Ovary (tissue), 7 donors: ENCODE measurements at regions not wholly inside any gene's neighbourhood (a gene's known extent, or its start where the extent isn't known, plus 50 kb on each side); places are given as distances from the start of the nearest gene placed in this dataset.

ENCODE experiments used
- DNase-seq, 5 donors: peaks; one replicate each; pipeline ENCODE4 v3.0.0-alpha.2; 2019 to 2020
- H3K27ac ChIP-seq, 2 donors: fragments of 200-600 bp; one replicate each; pipeline versions ENCODE4 v1.5.1 to v1.8.0; 2019 to 2022
- H3K27me3 ChIP-seq: fragments of 200-600 bp; one replicate; pipeline ENCODE4 v1.8.0; 2022
- H3K36me3 ChIP-seq: fragments of 200-600 bp; sonication (generic); one replicate; pipeline ENCODE4 v1.5.1; 2019
- H3K4me1 ChIP-seq: one replicate; pipeline ENCODE4 v1.8.1; 2013; ENCODE audit warnings: mild to moderate bottlenecking, moderate library complexity; ENCODE audit not compliant: insufficient read depth
- H3K4me3 ChIP-seq: fragments of 200-600 bp; sonication (generic); one replicate; pipeline ENCODE4 v1.5.1; 2017
- H3K9me3 ChIP-seq, 2 donors: fragments of 200-600 bp in 1 of 2; sonication (generic) in 1 of 2; one replicate each; pipeline versions ENCODE4 v1.5.1 to v1.8.1; 2013 to 2019; ENCODE audit warnings: mild to moderate bottlenecking in 1 of 2, moderate library complexity in 1 of 2
- EP300 ChIP-seq: sonication (generic); formaldehyde crosslinking; IDR thresholded peaks from one replicate; pipeline ENCODE4 v1.6.1; 2017; ENCODE audit warnings: antibody characterized with exemption
- POLR2A ChIP-seq: fragments of 450-650 bp; IDR thresholded peaks from one replicate; pipeline ENCODE4 v1.6.1; 2017; ENCODE audit warnings: antibody characterized with exemption, mild to moderate bottlenecking, moderate library complexity
- WGBS, 3 donors: extraction: QIAGEN DNeasy Blood & Tissue Kit in 1 of 3; methylation state at CpG; one replicate each; pipeline versions ENCODE4 v1.1.5 to v1.1.7; 2013 to 2017; 5-methylcytosine and 5-hydroxymethylcytosine counted together
- intact Hi-C, 4 donors: fragments of 100-400 bp; cut with DNase I; formaldehyde crosslinking; loops; one replicate each; pipeline versions ENCODE4 v1.11.0 to v1.15.1; 2022 to 2023
- TF ChIP-seq, protein P1 (sequence below), 3 donors: fragments of 450-650 bp in 2 of 3; fragments of 200-600 bp in 1 of 3; IDR thresholded peaks; one replicate each; pipeline versions ENCODE4 v1.5.1 to v1.8.0; 2016 to 2022; ENCODE audit warnings: antibody characterized with exemption in 3 of 3, mild to moderate bottlenecking in 1 of 3
- donor health status: DM: no; HTN: no; CAD: no; lungs with moderate emphysema.
- donor health status: DM: no; HTN: no; CAD: no.
- donor health status: Bipolar disorder and iron deficiency.
- donor health status: DM: no; HTN: no; CAD: no.
- donor health status: DM: yes; HTN: yes; CAD: no.

DNA sequence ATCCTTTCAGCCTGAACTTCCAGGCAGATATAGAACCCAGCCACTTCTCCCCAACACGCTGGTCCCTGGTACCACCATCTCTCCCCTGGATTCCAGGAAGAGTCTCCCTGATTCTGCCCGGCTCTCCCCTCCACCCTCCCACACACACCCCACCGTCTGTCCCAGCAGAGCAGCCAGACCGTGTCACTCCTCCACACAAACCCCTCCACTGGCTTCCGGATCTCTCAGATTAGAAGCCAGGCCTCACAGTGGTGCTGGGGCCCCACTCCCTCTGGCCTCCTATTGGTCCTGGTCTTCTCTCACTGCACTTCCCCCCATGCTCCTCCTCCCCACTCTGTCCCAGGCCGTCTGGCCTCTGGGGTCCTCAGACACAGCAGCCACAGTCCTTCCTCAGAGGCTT is 52.4 kb upstream of the CDKN3 start:
- Histone ChIP-seq H3K27me3 (no peaks in the 10 kb centered on the region), H3K27ac (no peak overlapping the region), H3K36me3 (no peaks in the 10 kb centered on the region), H3K4me3 (no peak overlapping the region), H3K9me3 (no peaks in the 10 kb centered on the region), H3K4me1 (no peaks in the 10 kb centered on the region)
- intact Hi-C loops = no loop called here
- DNase-seq = no peak
- WGBS, 3 donors = 33 to 38% (median 35%) methylated on average over 6 of the region's 6 CpGs
- TF ChIP-seq, protein P1, sequence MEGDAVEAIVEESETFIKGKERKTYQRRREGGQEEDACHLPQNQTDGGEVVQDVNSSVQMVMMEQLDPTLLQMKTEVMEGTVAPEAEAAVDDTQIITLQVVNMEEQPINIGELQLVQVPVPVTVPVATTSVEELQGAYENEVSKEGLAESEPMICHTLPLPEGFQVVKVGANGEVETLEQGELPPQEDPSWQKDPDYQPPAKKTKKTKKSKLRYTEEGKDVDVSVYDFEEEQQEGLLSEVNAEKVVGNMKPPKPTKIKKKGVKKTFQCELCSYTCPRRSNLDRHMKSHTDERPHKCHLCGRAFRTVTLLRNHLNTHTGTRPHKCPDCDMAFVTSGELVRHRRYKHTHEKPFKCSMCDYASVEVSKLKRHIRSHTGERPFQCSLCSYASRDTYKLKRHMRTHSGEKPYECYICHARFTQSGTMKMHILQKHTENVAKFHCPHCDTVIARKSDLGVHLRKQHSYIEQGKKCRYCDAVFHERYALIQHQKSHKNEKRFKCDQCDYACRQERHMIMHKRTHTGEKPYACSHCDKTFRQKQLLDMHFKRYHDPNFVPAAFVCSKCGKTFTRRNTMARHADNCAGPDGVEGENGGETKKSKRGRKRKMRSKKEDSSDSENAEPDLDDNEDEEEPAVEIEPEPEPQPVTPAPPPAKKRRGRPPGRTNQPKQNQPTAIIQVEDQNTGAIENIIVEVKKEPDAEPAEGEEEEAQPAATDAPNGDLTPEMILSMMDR (IDR thresholded peaks at IDR 0.05) = no peak
- TF ChIP-seq EP300 (no peak), POLR2A (no peak)

DNA sequence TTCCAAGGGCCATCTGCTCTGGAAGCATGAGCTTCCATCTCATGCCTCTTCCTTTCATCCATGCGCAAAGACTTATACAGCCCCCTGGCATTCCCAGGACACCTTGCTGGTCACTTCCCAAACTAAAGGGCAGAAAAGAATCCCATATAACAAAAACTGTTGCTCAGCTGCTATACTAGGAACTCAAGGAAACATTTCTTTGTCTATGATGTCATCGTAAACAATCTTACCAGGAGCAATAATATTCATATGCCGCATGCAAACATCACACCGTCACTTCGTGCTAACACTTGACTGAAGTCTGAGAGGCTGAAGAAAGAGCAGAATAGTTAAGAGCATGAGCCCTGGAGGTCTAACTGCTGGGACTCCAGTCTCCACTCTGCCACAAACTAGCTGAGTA is 50.5 kb upstream of the CDKN3 start:
- Histone ChIP-seq H3K9me3 (no peaks in the 10 kb centered on the region), H3K36me3 (no peaks in the 10 kb centered on the region), H3K27me3 (no peaks in the 10 kb centered on the region), H3K4me3 (no peak overlapping the region), H3K4me1 (peaks cover 4% of the 10 kb centered on the region), H3K27ac (no peak overlapping the region)
- WGBS, 3 donors = 91 to 96% (median 93%) methylated on average over 5 of the region's 5 CpGs
- intact Hi-C loops = no loop called here
- TF ChIP-seq EP300 = no peak
- no peak for TF ChIP-seq POLR2A
- TF ChIP-seq, protein P1 (IDR thresholded peaks at IDR 0.05) = no peak
- DNase-seq = no peak
